H1 (cell line): ENCODE measurements at regions not wholly inside any gene's neighbourhood (a gene's known extent, or its start where the extent isn't known, plus 50 kb on each side); places are given as distances from the start of the nearest gene placed in this dataset.

ENCODE experiments used
- CTCF ChIA-PET: fragments of 300-600 bp; sonication (Branson Sonifier 250); formaldehyde crosslinking; loops from one replicate; lab custom pipeline; 2021; ENCODE audit not compliant: partially characterized antibody; lab: Charles Lee
- POLR2A ChIA-PET: fragments of 300-600 bp; sonication (Branson Sonifier 250); formaldehyde crosslinking; loops from one replicate; lab custom pipeline; 2021; ENCODE audit warnings: inconsistent platforms; ENCODE audit not compliant: partially characterized antibody; lab: Charles Lee
- DNase-seq, 2 experiments: peaks; one replicate each; pipeline versions ENCODE4 v3.0.0 to v3.0.0-alpha.2; 2010 to 2022; ENCODE audit warnings: low spot score in 2 of 2, low read depth in 1 of 2, mixed read lengths in 1 of 2
- FAIRE-seq: peaks from 2 replicates; lab custom pipeline; 2011; peaks lifted over from hg19 to GRCh38; lab: Jason Lieb, UNC
- H2AFZ ChIP-seq: 2 replicates; pipeline ENCODE4 v1.8.1; 2012; ENCODE audit warnings: low read length, inconsistent platforms
- H2AK5ac ChIP-seq: 2 replicates; pipeline ENCODE4 v1.6.1; 2013; ENCODE audit warnings: low read depth, low read length
- H2BK120ac ChIP-seq: replicated peaks from 2 replicates; pipeline ENCODE3; 2013; ENCODE audit warnings: low read depth, low read length, inconsistent platforms
- H2BK12ac ChIP-seq: 2 replicates; pipeline ENCODE4 v1.6.1; 2013; ENCODE audit warnings: low read depth, low read length
- H2BK15ac ChIP-seq: 2 replicates; pipeline ENCODE4 v1.6.1; 2013; ENCODE audit warnings: low read length
- H2BK20ac ChIP-seq: 2 replicates; pipeline ENCODE4 v1.6.1; 2013; ENCODE audit warnings: low read length
- H2BK5ac ChIP-seq: 2 replicates; pipeline ENCODE4 v1.6.1; 2013; ENCODE audit warnings: low read depth, low read length
- H3K14ac ChIP-seq: 2 replicates; pipeline ENCODE4 v1.6.1; 2013; ENCODE audit warnings: inconsistent platforms; ENCODE audit not compliant: insufficient read length
- H3K18ac ChIP-seq: 2 replicates; pipeline ENCODE4 v1.6.1; 2013; ENCODE audit warnings: low read length; ENCODE audit errors: extremely low read depth
- H3K23ac ChIP-seq: 2 replicates; pipeline ENCODE4 v1.6.1; 2013; ENCODE audit warnings: inconsistent platforms; ENCODE audit not compliant: insufficient read length
- H3K23me2 ChIP-seq: 2 replicates; pipeline ENCODE4 v1.6.1; 2013; ENCODE audit warnings: low read depth, low read length
- H3K27ac ChIP-seq: 2 replicates; pipeline ENCODE4 v1.6.1; 2011; ENCODE audit warnings: low read depth, low read length, inconsistent platforms
- H3K27me3 ChIP-seq, 4 experiments: replicated peaks in 1 of 4; 1 replicate in 1 of 4; 2 replicates in 3 of 4; pipeline versions ENCODE4 v1.6.1 to v1.8.1; 2011 to 2013; ENCODE audit warnings: low read length in 3 of 4, mild to moderate bottlenecking in 3 of 4, inconsistent platforms in 2 of 4, mixed read lengths in 2 of 4, moderate library complexity in 1 of 4; ENCODE audit not compliant: control insufficient read depth in 3 of 4, insufficient read depth in 3 of 4; ENCODE audit errors: extremely low read depth in 1 of 4
- H3K36me3 ChIP-seq, 4 experiments: 2 replicates each; pipeline versions ENCODE4 v1.6.1 to v1.8.1; 2011 to 2013; ENCODE audit warnings: mild to moderate bottlenecking in 4 of 4, low read length in 3 of 4, moderate library complexity in 2 of 4, control low read depth in 1 of 4, inconsistent platforms in 1 of 4; ENCODE audit not compliant: insufficient read depth in 4 of 4, control insufficient read depth in 2 of 4
- H3K4ac ChIP-seq: replicated peaks from 2 replicates; pipeline ENCODE3; 2013; ENCODE audit warnings: low read length, low read depth, mixed read lengths, inconsistent platforms; ENCODE audit not compliant: insufficient read length
- H3K4me1 ChIP-seq, 4 experiments: replicated peaks in 1 of 4; 1 replicate in 1 of 4; 2 replicates in 3 of 4; pipeline versions ENCODE4 v1.6.1 to v1.8.1; 2011 to 2013; ENCODE audit warnings: low read length in 3 of 4, inconsistent platforms in 2 of 4, mixed read lengths in 1 of 4; ENCODE audit not compliant: insufficient read depth in 4 of 4, control insufficient read depth in 3 of 4
- H3K4me2 ChIP-seq, 2 experiments: 2 replicates each; pipeline versions ENCODE4 v1.6.1 to v1.8.1; 2011 to 2013; ENCODE audit warnings: low read depth in 2 of 2, low read length in 2 of 2, control low read depth in 1 of 2, inconsistent platforms in 1 of 2, mild to moderate bottlenecking in 1 of 2; ENCODE audit not compliant: insufficient read depth in 1 of 2
- H3K4me3 ChIP-seq, 4 experiments: fragments of 200-600, 300-600 bp in 1 of 4; sonication (generic), shearing (Covaris generic), sonication (Bioruptor Twin) in 1 of 4; 2 replicates each; pipeline versions ENCODE4 v1.5.1 to v1.8.1; 2011 to 2016; ENCODE audit warnings: low read length in 4 of 4, low read depth in 3 of 4, control low read depth in 2 of 4, inconsistent platforms in 2 of 4, mild to moderate bottlenecking in 2 of 4, mixed read lengths in 1 of 4, moderate library complexity in 1 of 4; ENCODE audit not compliant: insufficient read depth in 2 of 4; ENCODE audit errors: extremely low read depth in 1 of 4
- H3K56ac ChIP-seq: replicated peaks from 2 replicates; pipeline ENCODE3; 2013; ENCODE audit warnings: low read depth, mild to moderate bottlenecking, mixed read lengths, low read length, inconsistent platforms; ENCODE audit not compliant: insufficient read length
- H3K79me1 ChIP-seq: 2 replicates; pipeline ENCODE4 v1.6.1; 2013; ENCODE audit warnings: low read depth, low read length, control low read depth
- H3K79me2 ChIP-seq, 2 experiments: 2 replicates each; pipeline versions ENCODE4 v1.6.1 to v1.8.1; 2012 to 2013; ENCODE audit warnings: low read length in 2 of 2, mild to moderate bottlenecking in 2 of 2, inconsistent platforms in 1 of 2; ENCODE audit not compliant: insufficient read depth in 2 of 2, control insufficient read depth in 1 of 2
- H3K9ac ChIP-seq, 4 experiments: replicated peaks in 1 of 4; 1 replicate in 1 of 4; 2 replicates in 3 of 4; pipeline versions ENCODE4 v1.6.1 to v1.8.1; 2011 to 2013; ENCODE audit warnings: low read depth in 3 of 4, low read length in 3 of 4, control low read depth in 2 of 4, mild to moderate bottlenecking in 2 of 4, moderate library complexity in 2 of 4, inconsistent platforms in 1 of 4; ENCODE audit errors: extremely low read depth in 1 of 4
- H3K9me3 ChIP-seq, 2 experiments: 2 replicates each; pipeline versions ENCODE4 v1.6.1 to v1.8.1; 2012 to 2013; ENCODE audit warnings: mild to moderate bottlenecking in 2 of 2, moderate library complexity in 2 of 2, control low read depth in 1 of 2, inconsistent platforms in 1 of 2, low read depth in 1 of 2, low read length in 1 of 2, mixed read lengths in 1 of 2; ENCODE audit not compliant: insufficient read depth in 2 of 2
- H4K20me1 ChIP-seq, 2 experiments: replicated peaks in 1 of 2; 2 replicates each; pipeline versions ENCODE3 to v1.8.1; 2011 to 2013; ENCODE audit warnings: inconsistent platforms in 2 of 2, low read length in 2 of 2, mild to moderate bottlenecking in 1 of 2; ENCODE audit not compliant: insufficient read depth in 2 of 2, control insufficient read depth in 1 of 2
- H4K5ac ChIP-seq: 2 replicates; pipeline ENCODE4 v1.6.1; 2013; ENCODE audit warnings: low read length, low read depth, mixed read lengths, inconsistent platforms; ENCODE audit not compliant: insufficient read length
- H4K8ac ChIP-seq: 2 replicates; pipeline ENCODE4 v1.8.0; 2013; ENCODE audit warnings: mild to moderate bottlenecking, moderate library complexity, low read length, inconsistent platforms; ENCODE audit not compliant: insufficient read depth; ENCODE audit errors: extremely low read depth
- H4K91ac ChIP-seq: replicated peaks from 2 replicates; pipeline ENCODE3; 2013; ENCODE audit warnings: low read length, mixed read lengths, inconsistent platforms; ENCODE audit not compliant: insufficient read length
- BCL11A ChIP-seq, 2 experiments: IDR thresholded peaks; one replicate each; pipeline ENCODE4 v1.6.1; 2011; ENCODE audit warnings: low read depth in 2 of 2, low read length in 2 of 2, mild to moderate bottlenecking in 2 of 2
- CBX8 ChIP-seq: fragments of 300-800, 300-1000 bp; sonication (generic); IDR thresholded peaks from 2 replicates; pipeline ENCODE4 v1.7.1; 2016; ENCODE audit warnings: low read depth, low read length, borderline replicate concordance
- CTBP2 ChIP-seq: IDR thresholded peaks from 2 replicates; pipeline ENCODE4 v1.7.0; 2011; ENCODE audit warnings: borderline replicate concordance, mild to moderate bottlenecking, moderate library complexity, mixed read lengths, low read length; ENCODE audit not compliant: insufficient read depth, insufficient read length
- GABPA ChIP-seq: IDR thresholded peaks from 2 replicates; pipeline ENCODE4 v1.6.1; 2011; ENCODE audit warnings: mild to moderate bottlenecking, low read length, moderate library complexity, borderline replicate concordance; ENCODE audit not compliant: insufficient read depth
- HDAC6 ChIP-seq: IDR thresholded peaks from one replicate; pipeline ENCODE4 v1.7.1; 2012; ENCODE audit warnings: low read depth, mild to moderate bottlenecking, inconsistent platforms, low read length, moderate library complexity
- KDM4A ChIP-seq: IDR thresholded peaks from one replicate; pipeline ENCODE4 v1.7.1; 2012; ENCODE audit warnings: low read depth, mild to moderate bottlenecking, moderate library complexity, low read length, inconsistent platforms; ENCODE audit not compliant: severe bottlenecking
- NRF1 ChIP-seq: IDR thresholded peaks from 2 replicates; pipeline ENCODE4 v1.6.1; 2011; ENCODE audit warnings: mild to moderate bottlenecking, low read depth, low read length, improper control_type of control experiment
- POLR2A ChIP-seq, 2 experiments: IDR thresholded peaks; 1 replicate in 1 of 2; 2 replicates in 1 of 2; pipeline ENCODE4 v1.6.1; 2011; ENCODE audit warnings: low read depth in 2 of 2, low read length in 2 of 2, mild to moderate bottlenecking in 2 of 2; ENCODE audit errors: control extremely low read depth in 1 of 2
- RFX5 ChIP-seq: IDR thresholded peaks from 2 replicates; pipeline ENCODE4 v1.6.1; 2011; ENCODE audit warnings: low read depth, low read length, improper control_type of control experiment, borderline replicate concordance
- RNF2 ChIP-seq: fragments of 200-900, 300-1000 bp; sonication (generic); IDR thresholded peaks from 2 replicates; pipeline ENCODE4 v1.7.1; 2016; ENCODE audit warnings: borderline replicate concordance, low read depth, mild to moderate bottlenecking, antibody characterized with exemption, low read length; ENCODE audit not compliant: poor library complexity, severe bottlenecking; ENCODE audit errors: missing control alignments
- SAP30 ChIP-seq: fragments of 300-600 bp; sonication (generic); IDR thresholded peaks from 2 replicates; pipeline ENCODE4 v1.7.1; 2012; ENCODE audit warnings: low read length, moderate library complexity, mild to moderate bottlenecking, inconsistent platforms; ENCODE audit not compliant: insufficient read depth, insufficient replicate concordance
- SIX5 ChIP-seq: IDR thresholded peaks from 2 replicates; pipeline ENCODE4 v1.6.1; 2011; ENCODE audit warnings: mild to moderate bottlenecking, low read depth, low read length
- SUZ12 ChIP-seq: fragments of 200-600 bp; sonication (generic); IDR thresholded peaks from 2 replicates; pipeline ENCODE4 v1.6.1; 2012; ENCODE audit warnings: mild to moderate bottlenecking, inconsistent platforms, low read length, moderate library complexity, mixed read lengths
- WGBS, 2 experiments: shearing (Covaris generic) in 1 of 2; methylation state at CpG; one replicate each; pipeline versions ENCODE4 v1.1.6 to v1.1.7; 2013 to 2015; ENCODE audit warnings: low lambda C conversion rate in 2 of 2, mixed read lengths in 2 of 2, inconsistent platforms in 1 of 2, low coverage in 1 of 2, missing lambda C conversion rate in 1 of 2; ENCODE audit not compliant: insufficient replicate concordance in 2 of 2, insufficient coverage in 1 of 2, insufficient read length in 1 of 2; ENCODE audit errors: extremely low coverage in 1 of 2, missing lambda C conversion rate in 1 of 2; 5-methylcytosine and 5-hydroxymethylcytosine counted together

DNA sequence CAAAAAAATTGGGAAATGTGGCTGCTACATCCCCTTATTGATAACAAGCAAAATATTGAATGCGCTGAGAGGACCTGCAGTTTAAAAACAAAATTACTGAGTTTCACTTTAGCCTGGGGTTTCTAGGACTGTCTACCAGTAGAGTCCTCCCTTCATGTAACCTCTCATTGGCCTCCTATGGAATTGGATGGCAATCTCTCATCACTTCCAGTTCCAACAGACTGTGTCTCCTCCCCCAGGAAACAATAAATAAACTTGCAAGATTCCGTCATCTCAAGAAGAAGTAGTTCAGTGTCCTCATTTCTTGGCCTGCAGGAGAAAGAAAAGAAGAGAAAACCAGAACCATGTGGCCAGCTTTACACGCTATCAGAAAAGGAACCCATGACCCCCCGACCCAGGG, 123.8 kb downstream of the TLE3 start:
- WGBS, 2 experiments, result 74% methylated on average over 4 of the region's 4 CpGs; no CpG with 5 or more reads in 1 of the 2 experiments
- Histone ChIP-seq H4K91ac (no peak overlapping the region), H3K27ac (no peak overlapping the region)
- no peak for TF ChIP-seq CBX8
- TF ChIP-seq HDAC6, result no peak
- TF ChIP-seq NRF1, result no peak
- TF ChIP-seq BCL11A (IDR thresholded peaks at IDR 0.05; ENCODE audit: low read depth in 2 of 2, low read length in 2 of 2), result no peak
- no peak for TF ChIP-seq SAP30
- TF ChIP-seq CTBP2, result no peak
- TF ChIP-seq RNF2, result no peak
- TF ChIP-seq GABPA, result no peak
- TF ChIP-seq SUZ12, result no peak
- no peak for TF ChIP-seq SIX5
- TF ChIP-seq POLR2A (IDR thresholded peaks at IDR 0.05; ENCODE audit: control extremely low read depth in 1 of 2, low read depth in 2 of 2, low read length in 2 of 2), result no peak
- TF ChIP-seq RFX5, result no peak
- no peak for TF ChIP-seq KDM4A
- TF ChIP-seq, all 59 proteins: peak for 0
- H3K36me3 ChIP-seq, result no peaks in the 10 kb centered on the region
- H3K27me3 ChIP-seq, result no peaks in the 10 kb centered on the region
- H3K9me3 ChIP-seq, result no peaks in the 10 kb centered on the region
- H3K14ac ChIP-seq, result no peak overlapping the region
- H3K9ac ChIP-seq, result no peak overlapping the region
- no peak overlapping the region for H2BK120ac ChIP-seq
- no peaks in the 10 kb centered on the region; the same call in 1 of the 2 replicates for H3K23me2 ChIP-seq
- no peak overlapping the region for H2BK20ac ChIP-seq
- no peak overlapping the region for H3K4me3 ChIP-seq
- no peak overlapping the region for H2BK5ac ChIP-seq
- no peak overlapping the region for H2AK5ac ChIP-seq
- H4K20me1 ChIP-seq, result peaks cover 0 to 2% of the 10 kb centered on the region in 2 experiments
- DNase-seq (no peak), FAIRE-seq (no peak)
- H3K23ac ChIP-seq, result no peak overlapping the region
- POLR2A ChIA-PET, result no interaction called here
- no peak overlapping the region for H2BK12ac ChIP-seq
- no peak overlapping the region for H3K56ac ChIP-seq
- H3K79me1 ChIP-seq, result no peaks in the 10 kb centered on the region
- no peak overlapping the region for H2BK15ac ChIP-seq
- no peak overlapping the region for H3K4me2 ChIP-seq
- CTCF ChIA-PET, result interaction anchor here (1.4 kb wide), 1 partner anchor 250 kb away, joined by 5 read pairs; no protein-coding TSS in a partner anchor
- H3K4me1 ChIP-seq, result peaks cover 0 to 2% (median 0%) of the 10 kb centered on the region in 4 experiments; a peak in 2 of 7 replicates
- H3K18ac ChIP-seq, result no peak overlapping the region
- no peak overlapping the region for H4K5ac ChIP-seq
- no peak overlapping the region for H4K8ac ChIP-seq
- no peak overlapping the region for H2AFZ ChIP-seq
- H3K79me2 ChIP-seq, result no peaks in the 10 kb centered on the region
- no peak overlapping the region for H3K4ac ChIP-seq
